Panc1 (cell line): ENCODE measurements at regions not wholly inside any gene's neighbourhood (a gene's known extent, or its start where the extent isn't known, plus 50 kb on each side); places are given as distances from the start of the nearest gene placed in this dataset.

Source experiments
- ATAC-seq: fragments of 200-7000 bp; cut with Tn5 transposase; 2 replicates; pipeline ENCODE4 v1.9.1; 2020; ENCODE audit warnings: mild to moderate bottlenecking, moderate library complexity
- BruUV-seq: library from RNA; stranded (reverse); fragments of 400-500 nt; replicated peaks from 2 replicates; lab custom pipeline; 2021; lab: Mats Ljungman, UMichigan
- CTCF ChIA-PET: fragments of 300-600 bp; sonication (Branson Sonifier 250); formaldehyde crosslinking; loops from one replicate; lab custom pipeline; 2022; ENCODE audit warnings: antibody characterized with exemption; lab: Charles Lee
- POLR2A ChIA-PET: fragments of 300-600 bp; sonication (Branson Sonifier 250); formaldehyde crosslinking; loops from one replicate; lab custom pipeline; 2022; ENCODE audit warnings: antibody characterized with exemption; lab: Charles Lee
- DNase-seq: peaks from one replicate; pipeline ENCODE4 v3.0.0-alpha.2; 2010; ENCODE audit warnings: low read depth, low spot score
- H3K27ac ChIP-seq: 2 replicates; pipeline ENCODE4 v1.5.1; 2011; ENCODE audit warnings: mild to moderate bottlenecking, low read length, inconsistent platforms
- H3K27me3 ChIP-seq: fragments of 200-500 bp; sonication (Bioruptor generic); 2 replicates; pipeline ENCODE4 v1.6.0; 2014; ENCODE audit warnings: low read length, inconsistent platforms; ENCODE audit not compliant: control insufficient read depth, insufficient read depth
- H3K36me3 ChIP-seq: fragments of 200-500 bp; sonication (Bioruptor generic); 2 replicates; pipeline ENCODE4 v1.5.1; 2014; ENCODE audit warnings: inconsistent platforms, mild to moderate bottlenecking, low read length, moderate library complexity; ENCODE audit not compliant: control insufficient read depth, insufficient read depth
- H3K4me1 ChIP-seq: 2 replicates; pipeline ENCODE4 v1.5.1; 2011; ENCODE audit warnings: inconsistent platforms, mild to moderate bottlenecking, low read length, moderate library complexity; ENCODE audit not compliant: control insufficient read depth, insufficient read depth
- H3K4me3 ChIP-seq, 2 experiments: 2 replicates each; pipeline ENCODE4 v1.5.1; 2011 to 2012; ENCODE audit warnings: low read depth in 2 of 2, low read length in 2 of 2, mild to moderate bottlenecking in 2 of 2, inconsistent platforms in 1 of 2, moderate library complexity in 1 of 2
- H3K9me3 ChIP-seq: fragments of 200-500 bp; sonication (Bioruptor generic); 2 replicates; pipeline ENCODE4 v1.5.1; 2014; ENCODE audit warnings: low read depth, mild to moderate bottlenecking, inconsistent platforms, low read length, moderate library complexity; ENCODE audit not compliant: control insufficient read depth, insufficient read depth
- CTCF ChIP-seq: fragments of 450-650 bp; IDR thresholded peaks from 2 replicates; pipeline ENCODE4 v1.5.1; 2017; ENCODE audit warnings: mild to moderate bottlenecking
- POLR2AphosphoS5 ChIP-seq: IDR thresholded peaks from 2 replicates; pipeline ENCODE4 v1.6.1; 2012; ENCODE audit warnings: mild to moderate bottlenecking, low read depth, low read length, moderate library complexity
- REST ChIP-seq, 2 experiments: IDR thresholded peaks; 2 replicates each; pipeline ENCODE4 v1.6.1; 2011 to 2012; ENCODE audit warnings: low read depth in 2 of 2, control low read depth in 1 of 2, low read length in 1 of 2, mild to moderate bottlenecking in 1 of 2, moderate library complexity in 1 of 2; ENCODE audit not compliant: insufficient read depth in 1 of 2
- SIN3A ChIP-seq: IDR thresholded peaks from 2 replicates; pipeline ENCODE4 v1.6.1; 2012; ENCODE audit warnings: low read depth, mild to moderate bottlenecking, low read length, moderate library complexity, borderline replicate concordance; ENCODE audit not compliant: insufficient read depth
- TCF7L2 ChIP-seq: IDR thresholded peaks from 2 replicates; pipeline ENCODE4 v1.6.1; 2011; ENCODE audit warnings: mild to moderate bottlenecking, low read depth, low read length, inconsistent platforms
- in situ Hi-C: cut with HindIII; loops from 2 replicates; pipeline ENCODE4 v1.10.0; 2016; ENCODE audit warnings: low sequenced_read_pairs, low pct_unique_long_range_greater_than_20kb
- intact Hi-C: fragments of 100-400 bp; cut with micrococcal nuclease; formaldehyde crosslinking; loops from one replicate; pipeline ENCODE4 v1.10.0; 2022; ENCODE audit not compliant: unreplicated experiment

- no peak overlapping the region for H3K27ac ChIP-seq
- DNase-seq (no peak), ATAC-seq (no peak)
- TF ChIP-seq POLR2AphosphoS5, result no peak
- TF ChIP-seq CTCF, result no peak
- no peak for TF ChIP-seq SIN3A
- TF ChIP-seq REST (IDR thresholded peaks at IDR 0.05; ENCODE audit: insufficient read depth in 1 of 2, low read depth in 2 of 2, low read length in 1 of 2), result no peak
- no peak for TF ChIP-seq TCF7L2
- in situ Hi-C loops, result no loop called here
- no peaks in the 10 kb centered on the region for H3K9me3 ChIP-seq
- intact Hi-C loops, result no loop called here
- ChIA-PET CTCF (no interaction called here), POLR2A (no interaction called here)
- H3K4me1 ChIP-seq, result no peaks in the 10 kb centered on the region
- BruUV-seq, result no TSS peak
- H3K36me3 ChIP-seq, result no peaks in the 10 kb centered on the region
- H3K27me3 ChIP-seq, result no peaks in the 10 kb centered on the region
- no peak overlapping the region for H3K4me3 ChIP-seq
These were observed 113.9 kb upstream of the USP15 start for GRCh38 chr12:62146318-62146717.

- no peaks in the 10 kb centered on the region for H3K36me3 ChIP-seq
- ChIA-PET POLR2A (no interaction called here), CTCF (no interaction called here)
- no peak overlapping the region for H3K27ac ChIP-seq
- H3K4me3 ChIP-seq, result no peak overlapping the region
- TF ChIP-seq POLR2AphosphoS5 (no peak), TCF7L2 (no peak), REST (IDR thresholded peaks at IDR 0.05; ENCODE audit: insufficient read depth in 1 of 2, low read depth in 2 of 2, low read length in 1 of 2) (no peak), CTCF (no peak), SIN3A (no peak)
- BruUV-seq, result no TSS peak
- no peaks in the 10 kb centered on the region for H3K4me1 ChIP-seq
- intact Hi-C loops (no loop called here), in situ Hi-C loops (no loop called here)
- ATAC-seq (no peak), DNase-seq (no peak)
- H3K9me3 ChIP-seq, result no peaks in the 10 kb centered on the region
- 0 out of 2 replicates have a peak, but pooled peaks cover 2% of the 10 kb centered on the region for H3K27me3 ChIP-seq
These were observed 102.2 kb upstream of the USP15 start for GRCh38 chr12:62158013-62158412.
